OCI-LY7 (cell line): ENCODE measurements at regions not wholly inside any gene's neighbourhood (a gene's known extent, or its start where the extent isn't known, plus 50 kb on each side); places are given as distances from the start of the nearest gene placed in this dataset.
"Not testable (repeated sequence)": the region's sequence is repeated elsewhere in the genome, so short reads cannot be mapped to it uniquely, and the experiment has no call there.

Experiments
- BruUV-seq: library from RNA; stranded (reverse); fragments of 400-500 nt; replicated peaks from 2 replicates; lab custom pipeline; 2021; lab: Mats Ljungman, UMichigan
- CTCF ChIA-PET: fragments of 300-600 bp; sonication (Branson Sonifier 250); formaldehyde crosslinking; loops from one replicate; lab custom pipeline; 2022; ENCODE audit warnings: antibody characterized with exemption; ENCODE audit not compliant: unreplicated experiment; lab: Charles Lee
- POLR2A ChIA-PET: fragments of 300-600 bp; sonication (Branson Sonifier 250); formaldehyde crosslinking; loops from one replicate; lab custom pipeline; 2022; ENCODE audit warnings: antibody characterized with exemption; lab: Charles Lee
- DNase-seq: peaks from one replicate; pipeline ENCODE4 v3.0.0-alpha.2; 2015; ENCODE audit warnings: low spot score
- H2AFZ ChIP-seq: fragments of 200-600 bp; sonication (generic), shearing (Covaris generic); 2 replicates; pipeline ENCODE4 v1.6.1; 2014; ENCODE audit warnings: mild to moderate bottlenecking, antibody characterized with exemption, low read length, moderate library complexity
- H3K27ac ChIP-seq: fragments of 200-600 bp; sonication (generic); 2 replicates; pipeline ENCODE4 v1.5.1; 2014; ENCODE audit warnings: mixed run types, low read depth, mild to moderate bottlenecking, moderate library complexity, low read length, inconsistent platforms; ENCODE audit not compliant: poor library complexity, severe bottlenecking
- H3K36me3 ChIP-seq: fragments of 200-600 bp; sonication (generic); 2 replicates; pipeline ENCODE4 v1.6.1; 2014; ENCODE audit warnings: mild to moderate bottlenecking, antibody characterized with exemption, low read length, moderate library complexity, mixed read lengths; ENCODE audit not compliant: insufficient read depth
- H3K4me1 ChIP-seq: fragments of 200-600 bp; sonication (generic); 2 replicates; pipeline ENCODE4 v1.5.1; 2014; ENCODE audit warnings: mild to moderate bottlenecking, low read length; ENCODE audit not compliant: insufficient read depth, poor library complexity, severe bottlenecking
- H3K4me2 ChIP-seq: fragments of 200-600 bp; sonication (generic); 2 replicates; pipeline ENCODE4 v1.6.1; 2014; ENCODE audit warnings: mild to moderate bottlenecking, low read length
- H3K4me3 ChIP-seq: fragments of 200-600 bp; sonication (generic); 2 replicates; pipeline ENCODE4 v1.5.1; 2014; ENCODE audit warnings: mild to moderate bottlenecking, low read depth, low read length; ENCODE audit not compliant: poor library complexity, severe bottlenecking
- H3K79me2 ChIP-seq: fragments of 200-600 bp; sonication (generic); 2 replicates; pipeline ENCODE4 v1.6.1; 2016; ENCODE audit warnings: low read depth, mild to moderate bottlenecking, low read length, moderate library complexity, mixed read lengths; ENCODE audit not compliant: insufficient read depth
- H3K9me2 ChIP-seq: fragments of 200-600 bp; sonication (generic); 2 replicates; pipeline ENCODE4 v1.6.1; 2016; ENCODE audit warnings: mild to moderate bottlenecking, low read length, mixed read lengths; ENCODE audit not compliant: insufficient read depth
- H3K9me3 ChIP-seq: fragments of 200-600 bp; sonication (generic); 2 replicates; pipeline ENCODE4 v1.6.1; 2014; ENCODE audit warnings: mild to moderate bottlenecking, mixed run types, low read length, mixed read lengths
- H4K20me1 ChIP-seq: fragments of 200-600 bp; sonication (generic); 2 replicates; pipeline ENCODE4 v1.6.1; 2014; ENCODE audit warnings: mild to moderate bottlenecking, antibody characterized with exemption, low read length, moderate library complexity, mixed read lengths; ENCODE audit not compliant: insufficient read depth
- EZH2phosphoT487 ChIP-seq: fragments of 200-600 bp; sonication (generic); IDR thresholded peaks from 2 replicates; pipeline ENCODE4 v1.6.1; 2018; ENCODE audit warnings: low read depth, borderline replicate concordance, mild to moderate bottlenecking, mixed run types, antibody characterized with exemption, low read length, moderate library complexity, mixed read lengths
- intact Hi-C: fragments of 100-400 bp; cut with micrococcal nuclease; formaldehyde crosslinking; loops from one replicate; pipeline ENCODE4 v1.10.0; 2022; ENCODE audit not compliant: unreplicated experiment
- TF ChIP-seq, protein P1 (sequence below): fragments of 200-600 bp; sonication (generic); conservative IDR thresholded peaks from 2 replicates; pipeline ENCODE4 v1.5.1; 2014; ENCODE audit warnings: mild to moderate bottlenecking, antibody characterized with exemption, low read length, moderate library complexity, mixed read lengths

DNA sequence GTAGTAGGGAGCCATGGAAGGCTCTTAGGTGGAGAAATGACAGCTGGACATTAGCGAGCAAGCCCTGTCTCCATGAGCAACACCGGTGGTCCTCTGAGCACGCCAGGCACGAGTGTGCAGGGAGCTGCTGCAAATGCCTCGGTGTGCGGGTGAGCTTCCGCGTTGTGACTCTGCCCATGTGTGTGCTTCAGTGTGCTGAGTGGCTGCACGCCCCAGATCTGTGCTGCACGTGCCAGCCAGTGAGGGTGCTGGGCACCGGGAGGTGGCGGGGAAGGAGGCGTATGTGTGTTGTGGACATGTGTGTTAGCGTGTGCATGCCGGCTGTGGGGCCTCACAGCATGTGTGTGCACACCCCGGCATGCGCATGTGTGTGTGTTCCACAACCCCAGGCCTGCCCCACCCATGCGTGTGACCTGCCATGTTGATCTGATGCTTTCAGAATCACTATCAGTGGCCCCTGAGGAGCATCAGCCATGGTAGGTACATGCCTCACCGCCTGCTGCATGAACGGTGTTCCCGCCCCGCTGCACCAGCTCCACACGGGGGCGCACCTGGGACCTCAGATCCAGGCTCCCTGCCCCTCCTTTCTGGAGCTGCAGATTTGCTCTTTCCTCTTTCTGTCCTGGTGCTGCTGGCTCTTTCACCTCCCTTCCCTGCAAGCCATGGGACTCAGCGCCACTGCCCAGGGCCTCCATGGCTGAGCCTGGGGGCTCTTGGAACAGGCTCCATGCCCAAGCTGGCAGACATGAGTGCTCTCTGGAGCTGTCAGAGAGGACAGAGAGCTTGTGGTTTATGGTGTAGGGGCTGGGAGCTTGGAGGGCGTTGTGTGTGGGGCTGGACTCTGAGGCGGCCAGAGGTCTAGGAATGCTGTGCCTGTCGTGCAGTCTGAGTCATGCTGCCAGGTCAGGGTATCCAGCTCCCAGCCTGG, 169.4 kb downstream of the TBC1D2B start:
- intact Hi-C loops: loop anchor here (10.0 kb wide), 1 partner anchor 337 kb away; no protein-coding TSS in a partner anchor
- BruUV-seq: no TSS peak
- no peaks in the 10 kb centered on the region for H3K9me2 ChIP-seq
- no peak overlapping the region for H3K4me2 ChIP-seq
- no peaks in the 10 kb centered on the region for H3K36me3 ChIP-seq
- H4K20me1 ChIP-seq: no peaks in the 10 kb centered on the region
- no peaks in the 10 kb centered on the region for H3K79me2 ChIP-seq
- no peak for TF ChIP-seq EZH2phosphoT487
- TF ChIP-seq, protein P1, sequence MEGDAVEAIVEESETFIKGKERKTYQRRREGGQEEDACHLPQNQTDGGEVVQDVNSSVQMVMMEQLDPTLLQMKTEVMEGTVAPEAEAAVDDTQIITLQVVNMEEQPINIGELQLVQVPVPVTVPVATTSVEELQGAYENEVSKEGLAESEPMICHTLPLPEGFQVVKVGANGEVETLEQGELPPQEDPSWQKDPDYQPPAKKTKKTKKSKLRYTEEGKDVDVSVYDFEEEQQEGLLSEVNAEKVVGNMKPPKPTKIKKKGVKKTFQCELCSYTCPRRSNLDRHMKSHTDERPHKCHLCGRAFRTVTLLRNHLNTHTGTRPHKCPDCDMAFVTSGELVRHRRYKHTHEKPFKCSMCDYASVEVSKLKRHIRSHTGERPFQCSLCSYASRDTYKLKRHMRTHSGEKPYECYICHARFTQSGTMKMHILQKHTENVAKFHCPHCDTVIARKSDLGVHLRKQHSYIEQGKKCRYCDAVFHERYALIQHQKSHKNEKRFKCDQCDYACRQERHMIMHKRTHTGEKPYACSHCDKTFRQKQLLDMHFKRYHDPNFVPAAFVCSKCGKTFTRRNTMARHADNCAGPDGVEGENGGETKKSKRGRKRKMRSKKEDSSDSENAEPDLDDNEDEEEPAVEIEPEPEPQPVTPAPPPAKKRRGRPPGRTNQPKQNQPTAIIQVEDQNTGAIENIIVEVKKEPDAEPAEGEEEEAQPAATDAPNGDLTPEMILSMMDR: peak; percentile 77
- H3K9me3 ChIP-seq: no peaks in the 10 kb centered on the region
- no peak overlapping the region for H3K27ac ChIP-seq
- ChIA-PET CTCF (no interaction called here), POLR2A (interaction anchor here (1.2 kb wide), 1 partner anchor 87 kb away, joined by 3 read pairs; no protein-coding TSS in a partner anchor)
- H3K4me1 ChIP-seq: no peaks in the 10 kb centered on the region
- no peak overlapping the region for H2AFZ ChIP-seq
- DNase-seq: peak; percentile 77
- no peak overlapping the region for H3K4me3 ChIP-seq

GRCh38 chr15:77906062-77906990, 171.2 kb downstream of the TBC1D2B start:
- CTCF ChIA-PET: not testable (repeated sequence)

DNA sequence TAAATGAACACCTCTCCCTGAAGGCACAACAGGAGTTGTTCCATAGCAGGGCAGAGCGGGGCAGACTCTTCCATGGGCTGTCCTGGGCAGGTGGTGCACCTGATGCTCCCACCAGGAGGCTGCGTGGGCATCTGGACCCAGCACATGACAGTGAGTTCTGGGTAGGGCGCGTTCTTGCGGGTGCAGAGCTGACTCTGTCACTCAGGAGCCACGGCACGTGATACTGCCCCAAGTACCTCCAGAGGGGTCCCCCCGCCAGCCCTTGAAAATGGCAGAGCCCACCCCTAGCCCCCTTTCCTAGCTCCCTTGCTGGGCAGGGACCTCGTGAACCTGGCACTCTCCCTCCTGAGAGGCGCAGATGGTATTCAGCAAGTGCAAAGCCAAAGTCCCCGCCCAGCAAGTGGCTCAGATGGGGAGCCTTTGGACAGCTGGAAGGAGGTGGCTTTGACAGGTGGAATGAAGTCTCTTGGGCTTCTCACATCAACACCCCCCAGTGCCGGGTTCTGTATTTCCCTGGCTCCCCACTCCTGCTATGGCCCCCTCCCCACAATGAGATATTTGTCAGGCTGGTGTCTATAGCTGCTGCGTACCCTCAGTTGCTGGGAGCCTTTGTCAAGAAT, 172.1 kb downstream of the TBC1D2B start:
- POLR2A ChIA-PET: no interaction called here
- no peaks in the 10 kb centered on the region for H3K9me3 ChIP-seq
- no peaks in the 10 kb centered on the region for H3K79me2 ChIP-seq
- CTCF ChIA-PET: no interaction called here
- no peaks in the 10 kb centered on the region for H3K9me2 ChIP-seq
- H3K27ac ChIP-seq: no peak overlapping the region
- no peak overlapping the region for H2AFZ ChIP-seq
- no TSS peak for BruUV-seq
- intact Hi-C loops: loop anchor here (10.0 kb wide), 1 partner anchor 339 kb away; no protein-coding TSS in a partner anchor
- no peaks in the 10 kb centered on the region for H3K4me1 ChIP-seq
- TF ChIP-seq, protein P1: no peak
- TF ChIP-seq EZH2phosphoT487: no peak
- H3K36me3 ChIP-seq: no peaks in the 10 kb centered on the region
- no peak overlapping the region for H3K4me2 ChIP-seq
- DNase-seq: no peak
- no peaks in the 10 kb centered on the region for H4K20me1 ChIP-seq
- H3K4me3 ChIP-seq: no peak overlapping the region

More at GRCh38 chr15:77906062-77906990, 171.2 kb downstream of the TBC1D2B start:
- H3K4me2 ChIP-seq, H3K4me3 ChIP-seq, DNase-seq, H2AFZ ChIP-seq, POLR2A ChIA-PET, H4K20me1 ChIP-seq, BruUV-seq, H3K4me1 ChIP-seq, H3K79me2 ChIP-seq, H3K9me3 ChIP-seq, H3K36me3 ChIP-seq, H3K9me2 ChIP-seq, H3K27ac ChIP-seq: not testable (repeated sequence)
- intact Hi-C loops: loop anchor here (10.0 kb wide), 1 partner anchor 338 kb away; no protein-coding TSS in a partner anchor
